HEK293 (cell line): ENCODE measurements at regions not wholly inside any gene's neighbourhood (a gene's known extent, or its start where the extent isn't known, plus 50 kb on each side); places are given as distances from the start of the nearest gene placed in this dataset.

Experiments used
- CTCF ChIA-PET: fragments of 350-600 bp; formaldehyde crosslinking; extraction: SDS; loops from one replicate; lab custom pipeline; 2021; ENCODE audit warnings: antibody characterized with exemption; lab: Yijun Ruan, JAX
- POLR2A ChIA-PET: fragments of 300-600 bp; formaldehyde crosslinking; extraction: SDS; loops from one replicate; lab custom pipeline; 2020; ENCODE audit warnings: antibody characterized with exemption, inconsistent platforms; lab: Yijun Ruan, JAX
- H3K27ac ChIP-seq: fragments of 200-500 bp; sonication (Bioruptor generic); 2 replicates; pipeline ENCODE4 v1.5.1; 2014; ENCODE audit warnings: low read depth, low read length, control low read depth, inconsistent platforms; ENCODE audit errors: extremely low read depth
- H3K36me3 ChIP-seq, 2 experiments: fragments of 200-500 bp in 1 of 2; sonication (Bioruptor generic) in 1 of 2; 1 replicate in 1 of 2; 2 replicates in 1 of 2; pipeline ENCODE4 v1.5.1; 2014 to 2017; ENCODE audit warnings: inconsistent platforms in 2 of 2, low read length in 2 of 2; ENCODE audit not compliant: control insufficient read depth in 2 of 2, insufficient read depth in 1 of 2
- H3K4me1 ChIP-seq: fragments of 200-500 bp; sonication (Bioruptor generic); 2 replicates; pipeline ENCODE4 v1.5.1; 2014; ENCODE audit warnings: mild to moderate bottlenecking, low read length, inconsistent platforms; ENCODE audit not compliant: control insufficient read depth, insufficient read depth
- H3K4me3 ChIP-seq: 2 replicates; pipeline ENCODE4 v1.5.1; 2011; ENCODE audit warnings: low read depth, mild to moderate bottlenecking, control low read depth, low read length, moderate library complexity
- H3K9me3 ChIP-seq: fragments of 200-500 bp; sonication (Bioruptor generic); 2 replicates; pipeline ENCODE4 v1.5.1; 2014; ENCODE audit warnings: low read depth, low read length, inconsistent platforms; ENCODE audit not compliant: control insufficient read depth, insufficient read depth
- BCL11B ChIP-seq: fragments of 450-650 bp; formaldehyde crosslinking; IDR thresholded peaks from 2 replicates; pipeline ENCODE4 v1.5.1; 2016; ENCODE audit warnings: low read depth, missing biosample characterization, missing genetic modification characterization
- HOXC10 ChIP-seq: sonication (generic); formaldehyde crosslinking; IDR thresholded peaks from 2 replicates; pipeline ENCODE4 v1.8.1; 2023; ENCODE audit warnings: mild to moderate bottlenecking, missing genetic modification reagents
- KLF8 ChIP-seq: fragments of 450-650 bp; formaldehyde crosslinking; IDR thresholded peaks from 2 replicates; pipeline ENCODE4 v1.5.1; 2016; ENCODE audit warnings: missing biosample characterization, missing genetic modification characterization
- MEIS1 ChIP-seq: sonication (generic); formaldehyde crosslinking; IDR thresholded peaks from 2 replicates; pipeline ENCODE4 v1.8.1; 2022; ENCODE audit warnings: missing genetic modification reagents, mild to moderate bottlenecking, borderline replicate concordance
- PRDM1 ChIP-seq: fragments of 450-650 bp; formaldehyde crosslinking; IDR thresholded peaks from 2 replicates; pipeline ENCODE4; 2016; ENCODE audit warnings: missing biosample characterization, missing genetic modification characterization
- RBAK ChIP-seq: fragments of 450-650 bp; formaldehyde crosslinking; IDR thresholded peaks from 2 replicates; pipeline ENCODE4 v1.5.1; 2016; ENCODE audit warnings: missing biosample characterization, missing genetic modification characterization
- ZNF10 ChIP-seq: fragments of 450-650 bp; formaldehyde crosslinking; IDR thresholded peaks from 2 replicates; pipeline ENCODE4 v1.5.1; 2017; ENCODE audit warnings: missing biosample characterization, missing genetic modification characterization
- ZNF169 ChIP-seq: fragments of 450-650 bp; formaldehyde crosslinking; IDR thresholded peaks from 2 replicates; pipeline ENCODE4 v1.5.1; 2016; ENCODE audit warnings: missing biosample characterization, missing genetic modification characterization
- ZNF184 ChIP-seq: fragments of 450-650 bp; IDR thresholded peaks from 2 replicates; pipeline ENCODE4 v1.5.1; 2018; ENCODE audit warnings: missing biosample characterization, mild to moderate bottlenecking, missing genetic modification characterization
- ZNF274 ChIP-seq, 2 experiments: fragments of 200-500 bp in 1 of 2; fragments of 450-650 bp in 1 of 2; sonication (Bioruptor generic) in 1 of 2; formaldehyde crosslinking in 1 of 2; IDR thresholded peaks; 2 replicates each; pipeline versions ENCODE4 v1.5.1 to v1.6.1; 2014 to 2016; ENCODE audit warnings: borderline replicate concordance in 1 of 2, inconsistent platforms in 1 of 2, low read length in 1 of 2, missing biosample characterization in 1 of 2, missing genetic modification characterization in 1 of 2
- ZNF585B ChIP-seq: fragments of 450-650 bp; formaldehyde crosslinking; IDR thresholded peaks from 2 replicates; pipeline ENCODE4 v1.5.1; 2016; ENCODE audit warnings: missing biosample characterization, missing genetic modification characterization
- ZNF629 ChIP-seq: fragments of 450-650 bp; formaldehyde crosslinking; IDR thresholded peaks from 2 replicates; pipeline ENCODE4 v1.5.1; 2017; ENCODE audit warnings: missing biosample characterization, missing genetic modification characterization
- ZNF658 ChIP-seq: fragments of 450-650 bp; formaldehyde crosslinking; IDR thresholded peaks from 2 replicates; pipeline ENCODE4; 2016; ENCODE audit warnings: missing biosample characterization, missing genetic modification characterization
- TF ChIP-seq, protein P1 (sequence below): fragments of 450-650 bp; formaldehyde crosslinking; IDR thresholded peaks from 2 replicates; pipeline ENCODE4 v1.5.1; 2016; ENCODE audit warnings: missing biosample characterization, missing genetic modification characterization
- TF ChIP-seq, protein P2 (sequence below): fragments of 450-650 bp; formaldehyde crosslinking; conservative IDR thresholded peaks from 2 replicates; pipeline ENCODE4 v1.5.1; 2016; ENCODE audit warnings: low read depth, missing biosample characterization, missing genetic modification characterization
- TF ChIP-seq, protein P3 (sequence below): fragments of 450-650 bp; formaldehyde crosslinking; IDR thresholded peaks from 2 replicates; pipeline ENCODE4 v1.5.1; 2017; ENCODE audit warnings: missing biosample characterization, missing genetic modification characterization

DNA sequence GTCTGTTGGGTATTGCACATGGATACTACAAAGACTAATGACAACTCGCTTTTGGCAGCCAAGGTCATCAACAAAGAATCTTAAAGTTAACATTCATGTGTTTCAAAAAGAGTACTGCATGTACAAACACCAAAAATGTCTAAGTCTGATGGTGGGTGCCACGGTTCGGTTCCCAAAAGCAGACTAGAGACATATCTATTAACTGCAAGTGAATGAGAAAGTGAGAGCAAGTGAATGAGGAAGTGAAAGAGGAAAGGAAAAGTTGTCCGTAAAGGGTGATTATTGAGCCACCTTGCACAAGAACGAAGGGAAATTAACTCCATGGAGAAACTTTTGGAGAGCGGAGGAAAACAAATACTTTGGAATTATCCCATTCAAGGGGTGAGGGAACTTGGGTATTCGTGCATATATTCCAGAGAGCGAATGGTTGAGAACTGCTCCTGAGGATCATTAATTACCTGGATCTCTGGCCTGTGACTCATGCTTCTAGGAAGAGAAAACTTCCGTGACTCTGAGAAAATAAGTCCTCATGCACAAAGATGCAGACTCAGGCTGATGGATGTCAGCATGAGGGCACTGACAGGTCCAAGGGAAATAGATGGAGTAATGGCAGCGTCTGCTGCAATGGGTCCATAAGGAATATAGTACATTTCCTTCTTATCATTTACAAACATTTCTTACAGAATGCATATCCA lies 336.5 kb upstream of the TGFBR2 start:
- POLR2A ChIA-PET: no interaction called here
- H3K27ac ChIP-seq: no peak overlapping the region
- no peaks in the 10 kb centered on the region for H3K4me1 ChIP-seq
- H3K36me3 ChIP-seq: no peaks in the 10 kb centered on the region
- H3K9me3 ChIP-seq: no peaks in the 10 kb centered on the region
- H3K4me3 ChIP-seq: no peak overlapping the region
- no peak for TF ChIP-seq ZNF629
- TF ChIP-seq, protein P1, sequence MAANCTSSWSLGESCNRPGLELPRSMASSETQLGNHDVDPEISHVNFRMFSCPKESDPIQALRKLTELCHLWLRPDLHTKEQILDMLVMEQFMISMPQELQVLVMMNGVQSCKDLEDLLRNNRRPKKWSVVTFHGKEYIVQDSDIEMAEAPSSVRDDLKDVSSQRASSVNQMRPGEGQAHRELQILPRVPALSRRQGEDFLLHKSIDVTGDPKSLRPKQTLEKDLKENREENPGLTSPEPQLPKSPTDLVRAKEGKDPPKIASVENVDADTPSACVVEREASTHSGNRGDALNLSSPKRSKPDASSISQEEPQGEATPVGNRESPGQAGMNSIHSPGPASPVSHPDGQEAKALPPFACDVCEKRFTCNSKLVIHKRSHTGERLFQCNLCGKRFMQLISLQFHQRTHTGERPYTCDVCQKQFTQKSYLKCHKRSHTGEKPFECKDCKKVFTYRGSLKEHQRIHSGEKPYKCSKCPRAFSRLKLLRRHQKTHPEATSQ: no peak
- TF ChIP-seq BCL11B (tag by site-specific recombination): no peak
- no peak for TF ChIP-seq MEIS1 (CRISPR knock-in tag)
- peak; percentile 94 for TF ChIP-seq PRDM1 (tag by site-specific recombination)
- TF ChIP-seq, protein P2, sequence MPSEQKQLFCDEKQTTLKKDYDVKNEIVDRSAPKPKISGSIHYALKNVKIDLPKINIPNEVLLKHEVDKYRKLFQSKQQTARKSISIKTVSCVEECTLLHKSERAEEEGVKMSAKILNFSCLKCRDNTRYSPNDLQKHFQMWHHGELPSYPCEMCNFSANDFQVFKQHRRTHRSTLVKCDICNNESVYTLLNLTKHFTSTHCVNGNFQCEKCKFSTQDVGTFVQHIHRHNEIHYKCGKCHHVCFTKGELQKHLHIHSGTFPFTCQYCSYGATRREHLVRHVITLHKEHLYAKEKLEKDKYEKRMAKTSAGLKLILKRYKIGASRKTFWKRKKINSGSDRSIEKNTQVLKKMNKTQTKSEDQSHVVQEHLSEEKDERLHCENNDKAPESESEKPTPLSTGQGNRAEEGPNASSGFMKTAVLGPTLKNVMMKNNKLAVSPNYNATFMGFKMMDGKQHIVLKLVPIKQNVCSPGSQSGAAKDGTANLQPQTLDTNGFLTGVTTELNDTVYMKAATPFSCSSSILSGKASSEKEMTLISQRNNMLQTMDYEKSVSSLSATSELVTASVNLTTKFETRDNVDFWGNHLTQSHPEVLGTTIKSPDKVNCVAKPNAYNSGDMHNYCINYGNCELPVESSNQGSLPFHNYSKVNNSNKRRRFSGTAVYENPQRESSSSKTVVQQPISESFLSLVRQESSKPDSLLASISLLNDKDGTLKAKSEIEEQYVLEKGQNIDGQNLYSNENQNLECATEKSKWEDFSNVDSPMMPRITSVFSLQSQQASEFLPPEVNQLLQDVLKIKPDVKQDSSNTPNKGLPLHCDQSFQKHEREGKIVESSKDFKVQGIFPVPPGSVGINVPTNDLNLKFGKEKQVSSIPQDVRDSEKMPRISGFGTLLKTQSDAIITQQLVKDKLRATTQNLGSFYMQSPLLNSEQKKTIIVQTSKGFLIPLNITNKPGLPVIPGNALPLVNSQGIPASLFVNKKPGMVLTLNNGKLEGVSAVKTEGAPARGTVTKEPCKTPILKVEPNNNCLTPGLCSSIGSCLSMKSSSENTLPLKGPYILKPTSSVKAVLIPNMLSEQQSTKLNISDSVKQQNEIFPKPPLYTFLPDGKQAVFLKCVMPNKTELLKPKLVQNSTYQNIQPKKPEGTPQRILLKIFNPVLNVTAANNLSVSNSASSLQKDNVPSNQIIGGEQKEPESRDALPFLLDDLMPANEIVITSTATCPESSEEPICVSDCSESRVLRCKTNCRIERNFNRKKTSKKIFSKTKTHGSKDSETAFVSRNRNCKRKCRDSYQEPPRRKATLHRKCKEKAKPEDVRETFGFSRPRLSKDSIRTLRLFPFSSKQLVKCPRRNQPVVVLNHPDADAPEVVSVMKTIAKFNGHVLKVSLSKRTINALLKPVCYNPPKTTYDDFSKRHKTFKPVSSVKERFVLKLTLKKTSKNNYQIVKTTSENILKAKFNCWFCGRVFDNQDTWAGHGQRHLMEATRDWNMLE: no peak
- TF ChIP-seq ZNF169 (tag by site-specific recombination): no peak
- CTCF ChIA-PET: no interaction called here

DNA sequence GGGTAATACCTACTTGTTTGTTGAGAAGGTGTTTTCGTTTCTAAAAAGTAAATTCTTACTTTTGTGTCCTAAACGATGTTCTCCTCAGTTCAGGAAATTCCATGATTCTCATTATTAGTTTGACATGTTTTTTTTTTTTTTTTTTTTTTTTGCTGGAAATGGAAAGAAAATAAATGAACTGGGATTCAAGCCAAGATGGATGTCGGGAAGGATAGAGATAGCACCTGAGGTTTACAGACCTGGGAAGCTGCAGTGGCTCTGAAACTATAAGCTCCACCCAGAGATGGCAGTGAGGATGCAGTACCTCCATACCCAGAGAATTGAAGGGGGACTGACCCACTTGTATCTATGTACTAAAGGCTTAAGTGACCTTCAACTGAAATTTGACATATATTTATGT lies 334.6 kb upstream of the TGFBR2 start:
- Histone ChIP-seq H3K36me3 (no peaks in the 10 kb centered on the region), H3K4me3 (no peak overlapping the region), H3K4me1 (no peaks in the 10 kb centered on the region), H3K27ac (no peak overlapping the region), H3K9me3 (no peaks in the 10 kb centered on the region)
- CTCF ChIA-PET: interaction anchor here (0.6 kb wide), 1 partner anchor 252 kb away, joined by 5 read pairs; no protein-coding TSS in a partner anchor
- POLR2A ChIA-PET: no interaction called here
- no peak for TF ChIP-seq ZNF274 (IDR thresholded peaks at IDR 0.05; ENCODE audit: low read length)
- TF ChIP-seq ZNF274 (tag by site-specific recombination; IDR thresholded peaks at IDR 0.05; ENCODE audit: borderline replicate concordance): no peak
- TF ChIP-seq ZNF10 (tag by site-specific recombination): no peak
- no peak for TF ChIP-seq ZNF658
- TF ChIP-seq, protein P3, sequence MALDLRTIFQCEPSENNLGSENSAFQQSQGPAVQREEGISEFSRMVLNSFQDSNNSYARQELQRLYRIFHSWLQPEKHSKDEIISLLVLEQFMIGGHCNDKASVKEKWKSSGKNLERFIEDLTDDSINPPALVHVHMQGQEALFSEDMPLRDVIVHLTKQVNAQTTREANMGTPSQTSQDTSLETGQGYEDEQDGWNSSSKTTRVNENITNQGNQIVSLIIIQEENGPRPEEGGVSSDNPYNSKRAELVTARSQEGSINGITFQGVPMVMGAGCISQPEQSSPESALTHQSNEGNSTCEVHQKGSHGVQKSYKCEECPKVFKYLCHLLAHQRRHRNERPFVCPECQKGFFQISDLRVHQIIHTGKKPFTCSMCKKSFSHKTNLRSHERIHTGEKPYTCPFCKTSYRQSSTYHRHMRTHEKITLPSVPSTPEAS (tag by site-specific recombination): no peak
- TF ChIP-seq RBAK (tag by site-specific recombination): no peak
- TF ChIP-seq ZNF585B (tag by site-specific recombination): no peak
- TF ChIP-seq KLF8 (tag by site-specific recombination): no peak
- no peak for TF ChIP-seq HOXC10
- TF ChIP-seq, protein P1: no peak
- TF ChIP-seq MEIS1 (CRISPR knock-in tag): no peak
- TF ChIP-seq ZNF184 (tag by site-specific recombination): no peak
